Uterus (tissue), 3 donors: ENCODE measurements at regions not wholly inside any gene's neighbourhood (a gene's known extent, or its start where the extent isn't known, plus 50 kb on each side); places are given as distances from the start of the nearest gene placed in this dataset.

Experiments used
- DNase-seq, 2 donors: peaks; one replicate each; pipeline ENCODE4 v3.0.0-alpha.2; 2019 to 2020
- H3K27ac ChIP-seq, 2 donors: fragments of 200-600 bp; sonication (generic); 1 replicate in 1 of 2; 2 replicates in 1 of 2; pipeline ENCODE4 v1.5.1; 2016 to 2018
- H3K27me3 ChIP-seq, 2 donors: fragments of 200-600 bp; sonication (generic); one replicate each; pipeline ENCODE4 v1.5.1; 2018 to 2019; ENCODE audit warnings: control low read depth in 1 of 2
- H3K36me3 ChIP-seq, 2 donors: fragments of 200-600 bp; sonication (generic); one replicate each; pipeline ENCODE4 v1.5.1; 2019; ENCODE audit warnings: control low read depth in 1 of 2
- H3K4me1 ChIP-seq, 2 donors: fragments of 200-600 bp; sonication (generic); one replicate each; pipeline ENCODE4 v1.5.1; 2018 to 2019; ENCODE audit warnings: control low read depth in 1 of 2
- H3K4me3 ChIP-seq, 2 donors: fragments of 200-600 bp; sonication (generic); 1 replicate in 1 of 2; 2 replicates in 1 of 2; pipeline ENCODE4 v1.5.1; 2018 to 2019; ENCODE audit warnings: mild to moderate bottlenecking in 1 of 2
- H3K9me3 ChIP-seq, 2 donors: fragments of 200-600 bp; sonication (generic); one replicate each; pipeline ENCODE4 v1.5.1; 2019; ENCODE audit warnings: control low read depth in 1 of 2
- CTCF ChIP-seq, 4 experiments: fragments of 200-600 bp in 2 of 4; fragments of 450-650 bp in 2 of 4; sonication (generic) in 2 of 4; IDR thresholded peaks; one replicate each; pipeline ENCODE4 v1.5.1; 2016 to 2019; ENCODE audit warnings: antibody characterized with exemption in 4 of 4, mild to moderate bottlenecking in 2 of 4, moderate library complexity in 1 of 4
- POLR2A ChIP-seq, 2 donors: fragments of 450-650 bp; IDR thresholded peaks; one replicate each; pipeline ENCODE4 v1.6.1; 2016; ENCODE audit warnings: antibody characterized with exemption in 2 of 2, mild to moderate bottlenecking in 1 of 2, moderate library complexity in 1 of 2
- intact Hi-C: fragments of 100-400 bp; cut with DNase I; formaldehyde crosslinking; loops from one replicate; pipeline ENCODE4 v1.15.1; 2023; ENCODE audit warnings: low total_unique reads
- donor health status: DM: yes; HTN: yes; CAD: no.

DNA sequence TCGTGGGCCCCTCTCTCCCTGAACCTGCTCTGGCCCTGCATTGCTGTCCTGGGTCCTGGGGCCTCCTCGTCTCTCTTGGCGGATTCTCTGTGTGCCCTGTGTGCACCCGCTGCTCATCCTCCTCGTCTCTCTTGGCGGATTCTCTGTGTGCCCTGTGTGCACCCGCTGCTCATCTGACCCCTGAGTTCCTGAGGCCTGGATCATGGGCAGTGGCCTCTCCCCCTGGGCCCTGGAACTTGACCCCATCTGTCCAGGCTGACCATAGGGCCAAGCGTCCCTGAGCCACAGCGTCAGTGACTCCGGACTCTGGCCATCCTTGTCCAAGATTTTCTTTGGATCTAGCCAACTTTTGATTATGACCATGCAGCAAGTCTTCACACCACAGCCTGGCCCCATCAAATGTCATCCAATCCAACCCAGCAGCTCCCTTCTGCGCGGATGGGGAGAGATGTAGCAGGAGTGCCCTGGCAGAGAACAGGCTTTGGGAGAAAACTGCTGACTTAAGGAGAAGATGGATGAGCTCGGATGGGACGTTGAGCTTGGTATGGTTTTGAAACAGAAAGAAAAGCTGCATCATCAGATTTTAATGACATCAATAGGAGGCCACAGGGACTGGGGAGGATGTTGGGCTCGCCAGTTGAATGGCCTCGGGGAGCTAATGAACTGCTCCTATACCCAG lies 455.1 kb upstream of the HS6ST1 start:
- H3K4me3 ChIP-seq, result no peak overlapping the region
- no peak for DNase-seq
- H3K27ac ChIP-seq, result no peak overlapping the region
- TF ChIP-seq POLR2A (IDR thresholded peaks at IDR 0.05) (no peak), CTCF (IDR thresholded peaks at IDR 0.05) (no peak)
- no peaks in the 10 kb centered on the region for H3K27me3 ChIP-seq
- no peaks in the 10 kb centered on the region for H3K4me1 ChIP-seq
- H3K36me3 ChIP-seq, result no peaks in the 10 kb centered on the region
- H3K9me3 ChIP-seq, result no peaks in the 10 kb centered on the region
- intact Hi-C loops, result no loop called here

DNA sequence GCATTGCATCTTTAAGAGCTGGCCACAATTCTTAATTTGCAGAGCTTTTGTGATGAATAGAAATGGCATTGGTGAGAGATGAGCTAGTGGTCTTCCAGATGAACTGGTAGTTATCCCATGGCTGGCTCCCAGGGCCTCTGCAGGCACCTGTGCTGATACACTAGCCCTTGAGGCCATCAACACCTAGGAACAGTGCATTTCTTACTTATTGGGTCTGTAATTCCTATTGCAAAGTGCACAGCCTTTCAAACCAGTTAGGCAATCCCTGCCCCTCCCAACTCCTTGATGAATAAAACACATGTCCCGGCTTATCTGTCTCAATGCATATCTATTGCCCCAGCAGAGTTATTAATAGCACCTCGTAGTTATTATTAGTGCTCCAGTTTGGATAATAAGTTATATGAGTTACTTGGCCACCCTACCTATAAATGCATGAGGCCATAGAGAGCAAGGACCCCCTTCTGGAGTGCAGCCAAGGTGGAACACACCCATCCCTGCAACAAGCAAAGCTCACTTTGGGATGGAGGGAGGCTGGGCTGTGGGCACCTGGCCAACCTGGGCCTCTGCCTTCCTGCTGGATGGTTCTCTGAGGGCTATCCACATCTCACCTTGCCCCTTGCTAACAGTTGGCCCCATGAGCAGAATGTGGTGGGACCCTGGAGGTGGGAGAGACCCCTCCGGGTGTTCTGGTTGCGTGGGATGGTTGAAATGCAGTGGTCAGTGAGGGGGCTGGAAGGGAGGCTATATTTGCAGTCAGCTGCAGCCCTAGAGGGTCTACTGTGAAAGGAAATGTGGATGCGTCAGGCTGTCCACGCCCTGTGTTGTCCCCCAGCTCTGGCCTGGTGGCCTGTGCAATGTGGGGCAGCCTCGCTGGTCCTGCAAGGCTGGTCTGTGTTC lies 455.9 kb upstream of the HS6ST1 start:
- DNase-seq, result no peak
- intact Hi-C loops, result no loop called here
- TF ChIP-seq CTCF (IDR thresholded peaks at IDR 0.05) (no peak), POLR2A (IDR thresholded peaks at IDR 0.05) (no peak)

DNA sequence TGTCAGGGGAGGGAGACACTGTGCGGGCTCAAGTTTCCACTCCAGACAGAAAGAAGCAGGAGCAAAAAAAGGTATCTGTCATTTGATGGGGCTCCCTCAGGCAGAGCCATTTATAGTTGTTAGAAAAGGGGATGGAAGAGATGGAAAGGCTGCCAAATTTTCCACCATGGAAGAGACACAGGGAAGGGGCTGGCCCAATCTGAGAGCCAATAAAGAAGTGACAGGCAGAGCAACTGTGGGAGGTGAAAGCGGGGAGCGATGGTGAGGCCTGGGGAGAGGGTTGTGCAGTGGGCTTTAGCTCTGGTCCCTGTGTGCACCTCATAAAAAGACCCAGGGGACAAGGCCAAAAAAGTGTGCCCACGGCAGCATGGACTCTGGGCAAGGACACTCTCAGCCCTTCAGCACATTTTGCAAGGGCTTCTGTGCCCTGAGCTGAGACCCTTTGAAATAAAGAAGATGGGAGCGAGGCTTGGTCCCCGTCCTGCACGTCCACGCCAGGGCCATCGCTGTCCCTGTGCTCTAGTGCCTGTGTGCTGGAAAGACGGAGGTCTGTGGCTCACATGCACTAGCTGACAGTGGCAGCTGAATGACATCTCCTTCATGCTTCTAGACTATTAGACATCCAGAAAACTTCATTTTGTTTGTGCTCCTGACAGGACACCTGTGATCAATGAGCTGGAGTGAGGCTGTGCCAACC lies 456.7 kb upstream of the HS6ST1 start:
- intact Hi-C loops, result no loop called here
- Histone ChIP-seq H3K4me1 (no peaks in the 10 kb centered on the region), H3K9me3 (no peaks in the 10 kb centered on the region), H3K27me3 (no peaks in the 10 kb centered on the region), H3K27ac (no peak overlapping the region), H3K4me3 (no peak overlapping the region), H3K36me3 (no peaks in the 10 kb centered on the region)
- no peak for TF ChIP-seq CTCF (IDR thresholded peaks at IDR 0.05)
- no peak for TF ChIP-seq POLR2A (IDR thresholded peaks at IDR 0.05)
- DNase-seq, result no peak

More for the DNA sequence above, 455.9 kb upstream of the HS6ST1 start:
- Histone ChIP-seq H3K9me3 (no peaks in the 10 kb centered on the region), H3K27me3 (no peaks in the 10 kb centered on the region), H3K27ac (no peak overlapping the region), H3K36me3 (no peaks in the 10 kb centered on the region), H3K4me3 (no peak overlapping the region), H3K4me1 (no peaks in the 10 kb centered on the region)

DNA sequence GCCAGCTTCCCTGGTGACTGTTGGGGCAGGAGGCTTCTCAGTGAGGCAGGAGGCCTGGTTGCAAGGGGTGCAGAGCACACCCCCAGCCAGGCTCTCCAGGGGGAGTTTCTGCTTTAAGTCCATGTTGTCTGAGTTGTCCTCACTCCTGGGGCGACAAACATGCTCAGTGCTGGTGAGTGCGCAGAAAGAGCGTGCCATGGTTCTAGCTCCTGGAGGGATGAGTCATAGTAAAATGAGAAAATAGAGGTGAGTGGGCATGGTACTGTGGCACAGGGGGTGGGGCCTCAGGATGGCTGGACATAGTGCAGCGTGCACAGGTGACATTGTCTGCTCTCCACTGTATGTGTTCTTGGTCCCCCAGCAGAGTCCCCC lies 457.2 kb upstream of the HS6ST1 start:
- TF ChIP-seq CTCF (IDR thresholded peaks at IDR 0.05) (no peak), POLR2A (IDR thresholded peaks at IDR 0.05) (no peak)
- H3K27ac ChIP-seq, result no peak overlapping the region
- H3K36me3 ChIP-seq, result no peaks in the 10 kb centered on the region
- H3K9me3 ChIP-seq, result no peaks in the 10 kb centered on the region
- DNase-seq, result no peak
- H3K4me3 ChIP-seq, result no peak overlapping the region
- H3K27me3 ChIP-seq, result no peaks in the 10 kb centered on the region
- intact Hi-C loops, result no loop called here
- H3K4me1 ChIP-seq, result no peaks in the 10 kb centered on the region
